DMS53 (cell line): ENCODE measurements at regions not wholly inside any gene's neighbourhood (a gene's known extent, or its start where the extent isn't known, plus 50 kb on each side); places are given as distances from the start of the nearest gene placed in this dataset.

ENCODE experiments used
- DNase-seq: peaks from one replicate; lab custom pipeline; 2025; lab: John Stamatoyannopoulos, UW

GRCh38 chr12:92000597-92000996 lies 145.0 kb downstream of the BTG1 start:
- no peak for DNase-seq

DNA sequence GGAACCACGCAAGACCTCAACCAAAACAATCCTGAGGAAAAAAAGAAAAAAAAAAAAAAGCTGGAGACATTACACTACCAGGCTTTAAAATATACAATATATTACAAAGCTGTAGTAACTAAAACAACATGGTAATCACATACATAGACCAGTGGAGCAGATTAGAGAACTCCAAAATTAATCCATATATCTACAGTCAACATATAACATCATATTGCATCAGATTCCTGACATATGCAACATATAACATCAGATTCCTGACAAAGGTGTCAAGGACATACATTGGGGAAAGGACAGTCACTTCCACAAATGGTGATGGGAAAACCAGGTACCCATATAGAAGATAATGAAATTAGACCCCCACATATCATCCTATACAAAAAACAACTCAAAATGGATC lies 145.8 kb downstream of the BTG1 start:
- DNase-seq = no peak

GRCh38 chr12:91998316-91998715 lies 147.3 kb downstream of the BTG1 start:
- DNase-seq = no peak

DNA sequence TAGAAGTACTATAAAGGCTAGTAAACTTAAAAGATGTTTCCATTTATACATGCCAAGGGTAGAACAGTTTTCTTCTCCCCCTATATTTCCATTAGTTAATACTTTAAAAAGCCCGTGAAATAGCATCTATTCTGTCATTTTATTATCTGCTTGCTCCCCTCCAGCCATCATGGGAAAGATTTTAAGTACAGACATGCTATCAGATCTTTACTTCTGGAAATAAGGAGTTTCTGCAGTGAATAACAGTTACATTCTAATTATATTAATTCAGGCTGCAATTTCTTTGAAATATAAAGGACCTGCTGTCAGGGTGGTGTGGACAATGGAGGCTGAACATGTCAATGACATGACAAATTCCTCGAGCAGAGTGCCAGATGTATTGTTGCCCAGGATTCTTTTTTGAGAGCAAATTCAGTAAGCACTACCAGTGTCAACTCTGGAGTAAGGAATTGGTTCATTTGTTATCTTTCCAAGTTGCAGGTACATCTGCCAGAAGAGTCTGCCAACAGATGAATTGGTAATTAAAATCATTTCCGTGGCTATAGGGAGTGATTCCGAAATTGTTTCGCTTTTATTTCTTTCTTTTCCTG lies 151.3 kb downstream of the BTG1 start:
- no peak for DNase-seq

DNA sequence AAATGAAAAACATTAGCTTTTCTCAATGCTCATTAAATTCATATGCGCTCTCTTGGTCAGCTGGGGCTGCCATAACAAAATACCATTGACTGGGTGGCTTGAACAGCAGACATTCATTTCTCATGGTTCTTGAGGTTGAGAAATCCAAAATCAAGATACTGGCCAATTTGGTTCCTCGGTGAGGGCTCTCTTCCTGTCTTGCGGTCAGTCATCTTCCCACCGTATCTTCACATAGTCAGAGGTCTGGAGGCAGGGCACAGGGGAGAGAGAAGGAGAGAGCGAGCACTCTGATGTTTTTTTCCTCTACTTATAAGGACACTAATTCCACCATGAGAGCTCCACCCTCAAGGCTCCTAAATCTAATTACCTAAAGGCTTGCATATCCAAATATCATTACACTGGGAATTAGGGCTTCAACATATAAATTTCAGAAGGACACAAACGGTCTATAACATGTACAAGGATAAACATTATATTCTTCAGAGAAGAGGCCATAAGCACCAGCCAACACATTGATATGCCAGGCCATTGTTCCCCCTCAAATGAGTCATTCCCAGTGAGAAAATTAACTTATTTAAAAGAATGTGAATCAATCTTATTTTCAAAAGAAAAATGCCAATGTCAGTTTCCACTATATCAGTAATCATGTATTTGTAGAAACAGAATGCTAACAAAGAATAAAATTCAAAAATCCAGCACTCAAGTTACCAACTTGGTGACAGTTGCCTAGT lies 152.2 kb downstream of the BTG1 start:
- DNase-seq = no peak

DNA sequence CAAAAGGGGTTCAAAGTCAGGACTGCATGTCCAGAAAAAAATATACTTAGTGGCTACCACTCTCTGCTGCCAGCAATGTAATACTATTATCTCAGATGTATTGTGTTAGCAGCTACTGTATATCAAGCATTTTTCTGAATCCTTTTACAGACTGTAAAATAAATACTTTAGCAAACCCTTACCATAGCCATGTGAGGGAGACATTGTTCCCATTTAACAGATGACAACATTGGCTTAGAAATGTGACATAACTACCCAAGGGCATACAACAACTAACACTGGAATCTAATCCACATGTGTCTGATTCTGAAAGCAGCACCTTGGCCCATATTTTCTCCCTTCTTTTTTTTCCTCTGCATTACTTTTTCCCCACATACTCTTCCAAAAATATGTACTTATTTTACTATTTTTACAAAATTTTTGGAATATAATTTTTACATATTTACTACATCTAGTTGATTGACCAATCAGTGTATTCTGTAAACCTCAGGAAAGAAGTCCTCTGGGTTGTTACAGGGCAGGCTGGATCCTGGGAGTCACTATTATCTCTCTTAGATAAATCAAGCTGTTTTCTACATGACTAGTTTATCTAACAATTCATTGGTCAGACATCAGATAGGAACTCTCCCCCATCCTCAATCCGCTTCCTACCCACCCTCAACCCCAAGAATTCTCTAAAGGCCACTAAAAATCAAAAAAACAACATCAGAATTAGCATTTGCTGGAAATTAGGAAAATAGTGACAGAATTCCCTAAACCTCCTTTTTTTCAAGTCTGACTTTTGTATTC lies 154.1 kb downstream of the BTG1 start:
- DNase-seq = peak; percentile 13

DNA sequence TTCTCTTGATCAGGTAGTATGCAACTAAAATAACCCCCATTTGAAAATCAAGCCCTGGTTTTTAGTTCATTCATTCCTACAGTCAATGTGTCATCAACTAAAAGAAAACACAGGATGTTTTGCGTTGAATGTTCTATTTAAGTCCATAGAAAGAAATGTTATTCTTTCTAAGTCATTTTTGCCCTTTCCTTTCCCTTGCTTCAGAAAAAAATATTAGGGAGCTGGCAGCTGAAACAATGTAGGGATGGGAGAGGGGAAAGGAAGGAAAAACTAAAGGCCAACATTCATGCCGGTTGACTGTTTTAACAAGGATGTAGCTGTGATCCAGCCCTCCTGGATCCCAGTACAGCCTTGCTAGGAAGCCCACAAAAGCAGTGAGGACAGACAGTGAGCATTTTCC lies 155.1 kb downstream of the BTG1 start:
- no peak for DNase-seq

DNA sequence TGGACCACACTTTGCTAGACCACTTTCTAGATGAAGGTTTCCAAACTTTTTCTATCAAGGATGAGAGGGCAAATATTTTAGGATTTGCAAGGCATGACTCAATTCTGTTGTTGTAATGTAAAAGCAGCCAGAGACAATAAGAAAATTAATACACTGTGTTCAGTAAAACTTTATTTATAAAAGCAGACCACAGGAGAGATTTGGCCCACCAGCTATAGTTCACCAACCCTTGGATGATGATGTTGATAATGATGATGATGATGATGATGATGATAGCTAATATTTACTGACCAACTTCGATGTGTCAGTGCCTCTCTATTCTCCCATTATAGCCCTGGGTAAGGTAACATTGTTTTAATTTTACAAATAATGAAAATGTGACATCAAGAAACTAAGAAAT lies 156.5 kb downstream of the BTG1 start:
- DNase-seq = no peak

DNA sequence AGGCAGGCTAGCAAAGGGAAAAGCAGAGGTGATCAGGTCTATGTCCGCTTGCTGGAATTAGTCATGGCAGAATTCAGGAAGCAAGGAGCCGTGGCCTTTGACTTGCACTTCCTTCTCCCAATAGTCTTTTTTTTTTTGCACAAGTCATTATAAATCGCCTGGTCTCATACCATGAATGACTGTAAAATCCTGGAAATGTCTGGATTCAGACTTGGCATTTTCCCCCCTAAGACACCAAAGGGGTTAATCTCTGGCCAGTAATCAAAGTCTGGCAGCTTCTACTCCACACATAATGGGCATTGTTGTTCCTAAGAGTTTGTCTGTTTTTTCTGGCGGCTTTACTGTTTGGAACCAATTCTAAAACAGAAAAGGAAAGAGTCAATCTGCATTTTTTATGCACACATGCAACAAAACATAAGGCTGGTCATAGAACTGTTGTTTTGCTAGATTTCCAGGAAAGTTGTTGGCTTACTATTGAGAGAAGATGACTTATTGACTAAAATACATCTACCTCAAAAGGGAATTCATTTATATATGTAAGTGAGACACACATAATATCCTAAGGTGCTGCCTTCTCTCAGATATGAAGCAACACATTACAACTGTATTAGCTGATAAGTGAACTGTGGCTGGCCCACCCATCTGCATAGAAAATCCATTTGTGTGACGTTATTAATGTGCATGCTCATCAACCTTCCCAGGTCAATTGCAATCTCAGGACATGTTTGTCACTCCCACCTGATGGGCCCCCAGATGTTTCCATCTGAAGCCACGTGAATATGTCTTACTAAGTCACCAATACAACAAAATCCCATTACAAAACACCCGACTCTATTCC lies 157.3 kb downstream of the BTG1 start:
- no peak for DNase-seq

DNA sequence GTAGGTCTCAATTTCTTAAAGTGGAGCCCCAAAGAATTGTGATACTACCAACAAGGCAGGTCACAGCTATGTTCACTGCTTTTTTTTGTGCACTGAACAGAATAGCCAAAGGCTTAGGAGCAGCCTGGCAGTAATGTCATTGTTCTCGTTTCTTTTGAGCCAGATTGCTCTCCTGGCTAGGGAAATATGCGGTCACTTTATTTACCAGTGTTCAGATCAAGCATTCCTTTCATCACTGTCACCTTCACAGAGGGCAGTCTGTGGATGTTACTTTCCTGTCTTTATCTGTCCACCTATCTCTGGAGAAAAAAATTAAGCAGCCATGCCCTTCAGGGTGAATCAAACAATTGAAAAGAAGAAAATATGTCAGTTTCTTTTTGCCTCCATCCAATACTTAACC lies 159.6 kb downstream of the BTG1 start:
- peak; percentile 19 for DNase-seq

- DNase-seq = no peak
Observed at GRCh38 chr12:91985002-91985787, 160.5 kb downstream of the BTG1 start.

DNA sequence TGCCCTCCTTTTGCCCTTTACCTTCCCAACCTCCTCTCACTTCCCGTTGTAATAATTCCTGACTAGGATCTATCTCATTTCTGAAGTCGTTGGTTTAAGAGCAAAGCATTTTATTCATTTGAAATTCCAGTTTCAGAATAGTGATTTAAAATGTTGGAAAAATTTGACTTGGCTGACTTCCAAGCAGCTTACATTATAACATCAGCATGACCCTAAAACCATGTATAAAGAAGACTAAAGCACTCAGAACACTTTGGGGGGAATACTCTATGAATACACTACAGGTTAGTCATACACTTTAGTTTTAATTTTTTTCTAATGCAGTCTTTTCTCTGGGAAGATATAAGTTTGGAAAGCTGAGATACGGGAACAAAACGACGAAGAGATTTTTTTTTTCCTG lies 161.1 kb downstream of the BTG1 start:
- no peak for DNase-seq

DNA sequence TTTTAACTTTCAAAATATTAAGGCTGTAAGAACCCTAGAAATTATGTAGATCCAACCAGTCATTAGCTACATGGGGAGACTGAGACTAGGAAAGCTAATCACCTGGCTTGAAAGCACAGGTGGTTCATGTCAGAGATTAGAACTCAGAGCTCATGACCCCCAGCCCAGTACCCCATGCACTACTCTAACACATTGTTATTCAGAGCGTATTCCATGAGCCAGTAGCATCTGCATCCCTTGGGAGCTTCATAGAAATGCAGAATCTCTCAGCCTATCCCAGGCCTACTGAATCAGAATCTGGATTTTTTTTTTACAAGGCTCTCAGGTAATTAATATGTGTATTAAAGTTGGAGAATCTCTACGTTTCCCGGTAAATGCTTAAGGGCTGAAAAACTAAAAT lies 161.7 kb downstream of the BTG1 start:
- DNase-seq = no peak

- DNase-seq = no peak
Observed at GRCh38 chr12:91982946-91983345, 162.7 kb downstream of the BTG1 start.

DNA sequence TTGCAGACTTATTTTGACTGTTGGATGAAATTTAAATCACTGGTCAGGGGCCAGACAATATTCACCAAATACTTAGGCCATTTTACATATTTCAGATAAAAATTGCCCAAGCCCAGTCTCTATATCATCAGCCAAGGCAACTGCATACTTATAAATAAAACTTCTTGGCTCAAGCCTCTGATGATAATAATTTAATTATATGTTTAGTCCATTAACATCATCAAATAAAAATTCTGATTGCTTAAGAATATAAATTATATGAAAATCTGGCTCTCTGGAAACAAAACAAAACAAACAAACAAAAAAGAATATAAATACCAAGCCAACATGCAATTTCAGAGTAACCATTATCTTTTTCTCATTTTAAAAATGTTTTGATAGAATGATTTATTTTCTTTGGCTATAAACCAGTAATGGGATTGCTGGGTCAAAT lies 165.2 kb downstream of the BTG1 start:
- DNase-seq = no peak

DNA sequence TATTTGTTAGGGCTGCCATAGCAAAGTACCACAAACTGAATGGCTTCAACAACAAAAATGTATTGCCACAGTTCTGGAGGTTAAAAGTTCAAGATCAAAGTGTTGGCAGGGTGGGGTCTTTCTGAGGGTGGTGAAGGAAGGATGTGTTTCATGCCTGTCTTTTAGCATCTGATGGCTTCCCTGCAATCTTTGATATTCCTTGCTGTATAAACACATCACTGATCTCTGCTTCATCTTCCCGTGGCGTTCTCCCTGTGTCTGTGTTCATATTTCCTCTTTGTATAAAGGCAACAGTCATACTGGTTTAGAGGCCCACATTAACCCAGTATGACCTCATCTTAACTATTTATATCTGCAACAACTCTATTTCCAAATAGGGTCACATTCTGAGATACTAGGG lies 167.5 kb downstream of the BTG1 start:
- no peak for DNase-seq

GRCh38 chr12:91975891-91976290 lies 169.8 kb downstream of the BTG1 start:
- no peak for DNase-seq

GRCh38 chr12:91974541-91975085 lies 171.0 kb downstream of the BTG1 start:
- DNase-seq = no peak

- no peak for DNase-seq
Observed at GRCh38 chr12:91973813-91974212, 171.8 kb downstream of the BTG1 start.

DNA sequence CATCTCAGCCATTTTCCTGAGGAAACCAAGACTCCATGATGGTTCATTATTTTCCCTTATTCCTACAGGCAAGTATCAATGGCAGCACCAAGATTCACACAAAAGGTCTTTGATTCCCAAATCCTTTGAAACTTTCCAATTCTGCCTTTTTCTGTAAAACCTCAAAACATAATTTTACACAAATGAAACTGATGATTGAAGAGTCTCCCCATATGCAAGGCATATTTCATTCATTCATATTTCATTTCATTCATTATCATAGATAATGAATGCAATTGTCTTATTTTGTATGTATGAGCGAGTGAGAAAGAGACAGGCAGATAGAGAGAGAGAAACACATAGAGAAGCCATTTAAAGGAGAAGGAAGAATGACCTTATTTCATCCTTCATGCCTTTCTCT lies 172.8 kb downstream of the BTG1 start:
- DNase-seq = no peak

- no peak for DNase-seq
Observed at GRCh38 chr12:91968777-91969171, 176.9 kb downstream of the BTG1 start.
